AG04449 (cell line): ENCODE measurements at regions not wholly inside any gene's neighbourhood (a gene's known extent, or its start where the extent isn't known, plus 50 kb on each side); places are given as distances from the start of the nearest gene placed in this dataset.

ENCODE experiments used
- CTCF ChIA-PET: fragments of 350-600 bp; formaldehyde crosslinking; extraction: SDS; loops from one replicate; lab custom pipeline; 2021; ENCODE audit warnings: antibody characterized with exemption; lab: Yijun Ruan, JAX
- POLR2A ChIA-PET: fragments of 400-600, 350-600 bp; formaldehyde crosslinking; extraction: SDS; loops from one replicate; lab custom pipeline; 2020; ENCODE audit warnings: antibody characterized with exemption, inconsistent platforms; lab: Yijun Ruan, JAX
- DNase-seq: peaks from one replicate; pipeline ENCODE4 v3.0.0-alpha.2; 2010; ENCODE audit warnings: low read depth, low spot score
- H3K4me3 ChIP-seq: 2 replicates; pipeline ENCODE4 v1.5.1; 2011; ENCODE audit warnings: low read depth, mild to moderate bottlenecking, control low read depth, low read length
- CTCF ChIP-seq: IDR thresholded peaks from one replicate; pipeline ENCODE4 v1.5.1; 2011; ENCODE audit warnings: mild to moderate bottlenecking, moderate library complexity, low read length, control low read depth, inconsistent platforms; ENCODE audit not compliant: insufficient read depth; ENCODE audit errors: missing control alignments

DNA sequence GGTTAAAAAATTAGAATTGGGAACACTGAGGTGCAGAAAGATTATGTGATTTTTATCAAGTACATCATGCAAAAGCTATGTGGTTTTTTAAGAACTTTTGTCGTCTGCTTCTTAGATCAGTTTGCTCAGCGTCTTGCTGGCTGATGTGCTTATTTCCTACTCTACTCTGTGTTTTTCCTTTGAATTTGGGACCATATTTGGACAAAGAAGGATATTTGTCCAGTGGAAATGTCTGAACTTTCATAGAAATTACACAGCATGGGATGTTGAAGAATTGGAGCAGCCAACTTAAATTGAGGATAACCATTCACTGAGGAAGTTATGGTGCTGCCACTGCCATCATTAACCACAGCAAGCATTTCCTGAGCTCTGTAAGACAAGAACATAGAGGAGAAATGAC is 252.8 kb upstream of the HS3ST5 start:
- no peak for DNase-seq
- ChIA-PET POLR2A (no interaction called here), CTCF (no interaction called here)
- no peak for TF ChIP-seq CTCF
- H3K4me3 ChIP-seq = no peak overlapping the region

- H3K4me3 ChIP-seq = no peak overlapping the region
- no peak for TF ChIP-seq CTCF
- DNase-seq = no peak
- ChIA-PET POLR2A (no interaction called here), CTCF (no interaction called here)
These were observed 252.4 kb upstream of the HS3ST5 start for GRCh38 chr6:114595186-114595585.

GRCh38 chr6:114592506-114592905 is 249.7 kb upstream of the HS3ST5 start:
- CTCF ChIA-PET = no interaction called here
- H3K4me3 ChIP-seq = no peak overlapping the region
- no peak for TF ChIP-seq CTCF
- no peak for DNase-seq
- POLR2A ChIA-PET = no interaction called here

DNA sequence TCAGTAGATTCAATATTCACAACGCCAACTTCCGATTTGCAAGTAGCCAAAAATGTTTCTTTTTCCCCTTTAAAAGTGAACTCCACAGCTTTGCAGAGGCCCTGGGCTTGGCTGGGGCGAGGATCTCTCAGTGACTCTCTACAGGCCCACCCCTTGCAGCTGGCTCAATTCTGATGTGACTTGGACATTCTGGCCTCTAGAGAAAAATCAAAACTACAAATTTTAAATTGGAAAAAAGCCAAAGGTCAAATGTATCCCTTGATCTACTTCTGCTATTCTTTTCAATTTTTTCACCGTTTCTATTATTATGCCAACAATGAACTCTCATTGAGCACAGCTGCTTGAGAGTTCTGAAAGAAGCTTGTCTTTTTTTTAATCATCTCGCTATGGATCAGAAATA is 245.9 kb upstream of the HS3ST5 start:
- ChIA-PET CTCF (no interaction called here), POLR2A (no interaction called here)
- no peak for DNase-seq
- TF ChIP-seq CTCF = no peak
- no peak overlapping the region for H3K4me3 ChIP-seq

- ChIA-PET POLR2A (no interaction called here), CTCF (no interaction called here)
- no peak for TF ChIP-seq CTCF
- no peak overlapping the region for H3K4me3 ChIP-seq
- DNase-seq = no peak
These were observed 243.5 kb upstream of the HS3ST5 start for GRCh38 chr6:114586298-114586697.

DNA sequence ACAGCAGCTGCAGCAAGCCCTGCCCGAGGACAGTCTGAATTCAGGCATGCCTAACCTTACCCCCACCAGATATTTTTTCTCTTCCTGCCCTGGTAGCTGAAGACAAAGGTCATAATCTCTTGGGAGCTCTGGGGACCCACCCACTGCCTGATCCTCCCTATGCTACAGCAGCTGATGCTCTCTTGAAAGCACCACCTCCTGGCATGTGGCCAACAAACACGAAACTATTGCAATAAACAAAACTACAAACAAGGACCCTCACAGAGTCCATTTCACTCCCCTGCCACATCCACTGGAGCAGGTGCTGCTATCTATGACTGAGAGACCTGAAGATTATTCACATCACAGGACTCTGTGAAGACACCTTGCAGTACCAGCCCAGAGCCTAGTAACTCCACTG is 238.5 kb upstream of the HS3ST5 start:
- POLR2A ChIA-PET = no interaction called here
- no peak for DNase-seq
- no peak overlapping the region for H3K4me3 ChIP-seq
- no peak for TF ChIP-seq CTCF
- CTCF ChIA-PET = no interaction called here
